CD14-positive monocyte (primary cell): ENCODE measurements at regions not wholly inside any gene's neighbourhood (a gene's known extent, or its start where the extent isn't known, plus 50 kb on each side); places are given as distances from the start of the nearest gene placed in this dataset.

ENCODE experiments used
- DNase-seq, 3 donors: peaks; one replicate each; pipeline ENCODE4 v3.0.0-alpha.2; 2011 to 2022
- H2AFZ ChIP-seq: 2 replicates; pipeline ENCODE4 v1.6.0; 2012; ENCODE audit warnings: mild to moderate bottlenecking, low read depth, low read length, inconsistent platforms; ENCODE audit not compliant: insufficient read depth, poor library complexity, severe bottlenecking
- H3K27ac ChIP-seq, 2 donors: 1 replicate in 1 of 2; 2 replicates in 1 of 2; pipeline ENCODE4 v1.5.1; 2012 to 2013; ENCODE audit warnings: low read length in 2 of 2, control low read depth in 1 of 2, inconsistent platforms in 1 of 2, low read depth in 1 of 2, mild to moderate bottlenecking in 1 of 2
- H3K27me3 ChIP-seq, 2 donors: one replicate each; pipeline versions ENCODE4 v1.6.0 to v1.6.1; 2011 to 2013; ENCODE audit warnings: low read length in 2 of 2; ENCODE audit not compliant: control insufficient read depth in 2 of 2, insufficient read depth in 2 of 2
- H3K36me3 ChIP-seq, 2 donors: replicated peaks in 1 of 2; 1 replicate in 1 of 2; 2 replicates in 1 of 2; pipeline versions ENCODE4 v1.5.1 to v1.6.1; 2012 to 2013; ENCODE audit warnings: low read length in 2 of 2, control low read depth in 1 of 2, inconsistent platforms in 1 of 2, mild to moderate bottlenecking in 1 of 2; ENCODE audit not compliant: insufficient read depth in 2 of 2, control insufficient read depth in 1 of 2
- H3K4me1 ChIP-seq, 2 donors: 1 replicate in 1 of 2; 2 replicates in 1 of 2; pipeline versions ENCODE4 v1.5.1 to v1.6.1; 2012 to 2013; ENCODE audit warnings: low read length in 2 of 2, control low read depth in 1 of 2, inconsistent platforms in 1 of 2, mild to moderate bottlenecking in 1 of 2, moderate library complexity in 1 of 2; ENCODE audit not compliant: insufficient read depth in 2 of 2, control insufficient read depth in 1 of 2
- H3K4me2 ChIP-seq: replicated peaks from 2 replicates; pipeline ENCODE3; 2012; ENCODE audit warnings: low read length, moderate library complexity, mild to moderate bottlenecking; ENCODE audit not compliant: poor library complexity, severe bottlenecking; ENCODE audit errors: extremely low read depth
- H3K4me3 ChIP-seq, 3 experiments: fragments of 200-600 bp in 1 of 3; sonication (generic) in 1 of 3; replicated peaks in 1 of 3; 1 replicate in 2 of 3; 2 replicates in 1 of 3; pipeline ENCODE4 v1.5.1; 2011 to 2013; ENCODE audit warnings: low read length in 3 of 3, mild to moderate bottlenecking in 3 of 3, control low read depth in 2 of 3, low read depth in 2 of 3, inconsistent platforms in 1 of 3, moderate library complexity in 1 of 3
- H3K79me2 ChIP-seq: 2 replicates; pipeline ENCODE4 v1.6.0; 2012; ENCODE audit warnings: mild to moderate bottlenecking, control low read depth, inconsistent platforms, low read length, moderate library complexity; ENCODE audit not compliant: insufficient read depth
- H3K9ac ChIP-seq: 2 replicates; pipeline ENCODE4 v1.6.0; 2017; ENCODE audit warnings: low read length, mild to moderate bottlenecking; ENCODE audit not compliant: insufficient read depth, poor library complexity, severe bottlenecking
- H3K9me3 ChIP-seq, 2 donors: replicated peaks in 1 of 2; 1 replicate in 1 of 2; 2 replicates in 1 of 2; pipeline versions ENCODE4 v1.5.1 to v1.6.1; 2012 to 2013; ENCODE audit warnings: low read length in 2 of 2, control low read depth in 1 of 2; ENCODE audit not compliant: control insufficient read depth in 1 of 2, insufficient read depth in 1 of 2
- H4K20me1 ChIP-seq: 2 replicates; pipeline ENCODE4 v1.6.0; 2012; ENCODE audit warnings: mild to moderate bottlenecking, low read length, control low read depth, moderate library complexity; ENCODE audit not compliant: insufficient read depth
- H3K27ac Mint-ChIP-seq, 7 donors: one replicate each; pipeline ENCODE4 v1.8.0; 2020; ENCODE audit warnings: mild to moderate bottlenecking in 7 of 7, mixed read lengths in 7 of 7, moderate library complexity in 6 of 7, inconsistent platforms in 2 of 7
- H3K27me3 Mint-ChIP-seq, 3 donors: one replicate each; pipeline ENCODE4 v1.8.0; 2021 to 2022; ENCODE audit warnings: low read depth in 3 of 3, mild to moderate bottlenecking in 3 of 3, mixed read lengths in 3 of 3, moderate library complexity in 3 of 3, inconsistent platforms in 1 of 3
- H3K36me3 Mint-ChIP-seq, 2 donors: one replicate each; pipeline ENCODE4 v1.8.0; 2020; ENCODE audit warnings: mixed read lengths in 2 of 2, inconsistent platforms in 1 of 2, mild to moderate bottlenecking in 1 of 2
- H3K4me1 Mint-ChIP-seq: one replicate; pipeline ENCODE4 v1.8.0; 2020; ENCODE audit warnings: mild to moderate bottlenecking, mixed read lengths
- H3K4me3 Mint-ChIP-seq, 2 donors: one replicate each; pipeline ENCODE4 v1.8.0; 2020; ENCODE audit warnings: mild to moderate bottlenecking in 2 of 2, mixed read lengths in 2 of 2, moderate library complexity in 1 of 2
- H3K9me3 Mint-ChIP-seq, 7 donors: one replicate each; pipeline ENCODE4 v1.8.0; 2020 to 2022; ENCODE audit warnings: mixed read lengths in 7 of 7, mild to moderate bottlenecking in 6 of 7, moderate library complexity in 6 of 7, inconsistent platforms in 2 of 7
- WGBS: methylation state at CpG from one replicate; pipeline ENCODE4 v1.1.5; 2013; ENCODE audit warnings: missing lambda C conversion rate; ENCODE audit not compliant: insufficient coverage; 5-methylcytosine and 5-hydroxymethylcytosine counted together
- intact Hi-C, 2 donors: fragments of 100-400 bp; cut with micrococcal nuclease; formaldehyde crosslinking; loops; one replicate each; pipeline versions ENCODE4 v1.15.0 to v1.15.1; 2023
- TF ChIP-seq, protein P1 (sequence below): fragments of 200-600 bp; IDR thresholded peaks from one replicate; pipeline ENCODE4 v1.8.0; 2022; ENCODE audit warnings: antibody characterized with exemption, mild to moderate bottlenecking

DNA sequence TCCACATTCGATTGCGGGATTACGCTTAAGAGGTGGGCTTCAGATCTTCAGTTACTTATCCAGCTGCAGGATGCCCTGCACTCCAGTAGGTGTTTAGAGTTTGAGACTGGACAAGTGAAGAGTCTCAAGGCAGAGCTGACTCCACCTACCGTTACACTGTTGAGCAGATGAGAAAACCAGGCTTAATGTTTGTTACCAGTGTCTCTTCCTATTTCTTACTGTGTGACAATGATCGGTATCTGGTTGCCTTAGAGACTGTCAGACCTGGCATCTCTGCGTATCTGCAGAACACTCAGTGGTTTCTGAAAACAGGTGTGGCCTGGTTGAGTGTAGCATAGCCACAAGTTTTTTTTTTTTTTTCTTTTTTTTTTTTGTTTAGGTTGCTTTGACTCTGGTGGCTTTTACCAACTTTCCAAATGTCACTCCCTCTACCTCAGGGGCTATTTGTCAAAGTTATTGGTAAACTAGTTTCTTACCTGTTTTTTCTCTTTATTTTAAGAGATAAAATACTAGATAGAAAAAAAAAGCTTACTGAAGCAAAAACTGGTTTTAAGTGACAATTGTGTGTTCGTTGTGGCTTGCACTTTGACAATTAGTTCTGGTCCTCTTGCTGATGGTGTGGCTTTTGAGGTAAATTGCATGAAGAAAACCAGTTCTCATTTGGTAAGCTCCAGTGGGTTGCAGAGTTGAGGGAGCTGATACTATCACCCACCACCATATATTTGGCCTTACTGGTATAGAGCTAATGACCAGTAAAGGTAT is 284.8 kb downstream of the ETS1 start:
- no peak overlapping the region for H2AFZ ChIP-seq
- H3K9ac ChIP-seq: no peak overlapping the region
- no peaks in the 10 kb centered on the region for H3K4me1 Mint-ChIP-seq
- no peak overlapping the region for H3K4me2 ChIP-seq
- no peaks in the 10 kb centered on the region for H3K4me1 ChIP-seq
- H3K27ac Mint-ChIP-seq: no peak overlapping the region
- H3K4me3 ChIP-seq: no peak overlapping the region
- 63% methylated on average over 1 of the region's 7 CpGs for WGBS
- H3K36me3 Mint-ChIP-seq: no peaks in the 10 kb centered on the region
- no peaks in the 10 kb centered on the region for H3K36me3 ChIP-seq
- no peak overlapping the region for H3K27ac ChIP-seq
- DNase-seq: no peak
- no peaks in the 10 kb centered on the region for H4K20me1 ChIP-seq
- H3K9me3 ChIP-seq: no peaks in the 10 kb centered on the region
- no peak overlapping the region for H3K4me3 Mint-ChIP-seq
- intact Hi-C loops: no loop called here
- H3K9me3 Mint-ChIP-seq: no peaks in the 10 kb centered on the region
- no peaks in the 10 kb centered on the region for H3K27me3 ChIP-seq
- TF ChIP-seq, protein P1, sequence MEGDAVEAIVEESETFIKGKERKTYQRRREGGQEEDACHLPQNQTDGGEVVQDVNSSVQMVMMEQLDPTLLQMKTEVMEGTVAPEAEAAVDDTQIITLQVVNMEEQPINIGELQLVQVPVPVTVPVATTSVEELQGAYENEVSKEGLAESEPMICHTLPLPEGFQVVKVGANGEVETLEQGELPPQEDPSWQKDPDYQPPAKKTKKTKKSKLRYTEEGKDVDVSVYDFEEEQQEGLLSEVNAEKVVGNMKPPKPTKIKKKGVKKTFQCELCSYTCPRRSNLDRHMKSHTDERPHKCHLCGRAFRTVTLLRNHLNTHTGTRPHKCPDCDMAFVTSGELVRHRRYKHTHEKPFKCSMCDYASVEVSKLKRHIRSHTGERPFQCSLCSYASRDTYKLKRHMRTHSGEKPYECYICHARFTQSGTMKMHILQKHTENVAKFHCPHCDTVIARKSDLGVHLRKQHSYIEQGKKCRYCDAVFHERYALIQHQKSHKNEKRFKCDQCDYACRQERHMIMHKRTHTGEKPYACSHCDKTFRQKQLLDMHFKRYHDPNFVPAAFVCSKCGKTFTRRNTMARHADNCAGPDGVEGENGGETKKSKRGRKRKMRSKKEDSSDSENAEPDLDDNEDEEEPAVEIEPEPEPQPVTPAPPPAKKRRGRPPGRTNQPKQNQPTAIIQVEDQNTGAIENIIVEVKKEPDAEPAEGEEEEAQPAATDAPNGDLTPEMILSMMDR: no peak
- no peaks in the 10 kb centered on the region for H3K79me2 ChIP-seq
- H3K27me3 Mint-ChIP-seq: peaks cover 0 to 3% (median 0%) of the 10 kb centered on the region in 3 donors

DNA sequence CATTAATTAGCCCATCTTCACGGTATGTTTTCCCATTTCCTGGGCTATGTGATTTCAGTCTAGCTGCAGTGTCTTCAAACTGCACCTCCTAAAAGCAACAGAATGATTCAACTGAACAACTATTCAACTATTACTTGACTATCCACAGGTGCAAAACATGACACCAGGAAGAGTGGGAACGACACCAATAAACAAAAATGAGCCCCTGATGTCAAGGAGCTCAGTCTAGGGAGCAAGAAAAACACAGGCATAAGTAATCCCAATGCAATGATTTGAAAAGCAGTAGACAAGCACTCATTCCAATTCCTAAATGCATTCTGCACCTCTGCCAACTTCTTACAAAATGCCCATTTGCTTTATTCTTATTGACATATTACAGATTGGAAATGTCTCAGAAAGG is 285.6 kb downstream of the ETS1 start:
- no peak overlapping the region for H3K4me2 ChIP-seq
- H3K9me3 Mint-ChIP-seq: no peaks in the 10 kb centered on the region

More for the DNA sequence above, 285.6 kb downstream of the ETS1 start:
- Histone ChIP-seq H3K4me3 (no peak overlapping the region), H3K9me3 (no peaks in the 10 kb centered on the region), H3K27me3 (no peaks in the 10 kb centered on the region), H4K20me1 (no peaks in the 10 kb centered on the region), H3K4me1 (no peaks in the 10 kb centered on the region), H3K27ac (no peak overlapping the region), H3K79me2 (no peaks in the 10 kb centered on the region), H3K9ac (no peak overlapping the region), H3K36me3 (no peaks in the 10 kb centered on the region), H2AFZ (no peak overlapping the region)
- no peak overlapping the region for H3K27ac Mint-ChIP-seq
- H3K36me3 Mint-ChIP-seq: no peaks in the 10 kb centered on the region
- intact Hi-C loops: no loop called here
- peaks cover 0 to 5% (median 0%) of the 10 kb centered on the region in 3 donors for H3K27me3 Mint-ChIP-seq
- TF ChIP-seq, protein P1: no peak
- no peak for DNase-seq
- WGBS: 93% methylated on average over 2 of the region's 2 CpGs
- H3K4me1 Mint-ChIP-seq: no peaks in the 10 kb centered on the region
- H3K4me3 Mint-ChIP-seq: no peak overlapping the region
